SK-N-SH (cell line): ENCODE measurements at regions not wholly inside any gene's neighbourhood (a gene's known extent, or its start where the extent isn't known, plus 50 kb on each side); places are given as distances from the start of the nearest gene placed in this dataset.

Experiments
- CHD2 ChIP-seq: fragments of 150-350 bp; IDR thresholded peaks from 2 replicates; pipeline ENCODE4 v1.6.1; 2018; ENCODE audit warnings: low read length; ENCODE audit not compliant: partially characterized antibody
- EP300 ChIP-seq, 2 experiments: IDR thresholded peaks; 2 replicates each; pipeline versions ENCODE4 v1.4.0 to v1.6.1; 2012; ENCODE audit warnings: borderline replicate concordance in 1 of 2, low read depth in 1 of 2, low read length in 1 of 2
- EZH2phosphoT487 ChIP-seq: fragments of 200-600 bp; sonication (generic); IDR thresholded peaks from 2 replicates; pipeline ENCODE4 v1.6.1; 2017; ENCODE audit warnings: low read depth, mixed run types, mild to moderate bottlenecking, antibody characterized with exemption, moderate library complexity, borderline replicate concordance
- GABPA ChIP-seq: IDR thresholded peaks from 2 replicates; pipeline ENCODE4 v1.4.0; 2012; ENCODE audit warnings: low read depth, mild to moderate bottlenecking
- NRF1 ChIP-seq: IDR thresholded peaks from 2 replicates; pipeline ENCODE4 v1.6.1; 2012; ENCODE audit warnings: low read depth, mild to moderate bottlenecking, low read length
- POLR2AphosphoS5 ChIP-seq: IDR thresholded peaks from 2 replicates; pipeline ENCODE4 v1.6.1; 2012; ENCODE audit warnings: low read depth, low read length
- RFX5 ChIP-seq: IDR thresholded peaks from 2 replicates; pipeline ENCODE4 v1.6.1; 2012; ENCODE audit warnings: mild to moderate bottlenecking, improper control_type of control experiment, low read length
- YY1 ChIP-seq: IDR thresholded peaks from 2 replicates; pipeline ENCODE4 v1.4.0; 2012; ENCODE audit warnings: low read depth, mild to moderate bottlenecking
- TF ChIP-seq, protein P1 (sequence below): fragments of 200-600 bp; sonication (generic); IDR thresholded peaks from 2 replicates; pipeline ENCODE4 v1.6.1; 2017; ENCODE audit warnings: antibody characterized with exemption, mild to moderate bottlenecking, moderate library complexity
- TF ChIP-seq, protein P2 (sequence below): IDR thresholded peaks from 2 replicates; pipeline ENCODE4 v1.4.0; 2012; ENCODE audit warnings: low read depth
- TF ChIP-seq, protein P3 (sequence below): IDR thresholded peaks from 2 replicates; pipeline ENCODE4 v1.4.0; 2012; ENCODE audit warnings: low read depth, borderline replicate concordance
- TF ChIP-seq, protein P4 (sequence below): IDR thresholded peaks from 2 replicates; pipeline ENCODE4; 2012

DNA sequence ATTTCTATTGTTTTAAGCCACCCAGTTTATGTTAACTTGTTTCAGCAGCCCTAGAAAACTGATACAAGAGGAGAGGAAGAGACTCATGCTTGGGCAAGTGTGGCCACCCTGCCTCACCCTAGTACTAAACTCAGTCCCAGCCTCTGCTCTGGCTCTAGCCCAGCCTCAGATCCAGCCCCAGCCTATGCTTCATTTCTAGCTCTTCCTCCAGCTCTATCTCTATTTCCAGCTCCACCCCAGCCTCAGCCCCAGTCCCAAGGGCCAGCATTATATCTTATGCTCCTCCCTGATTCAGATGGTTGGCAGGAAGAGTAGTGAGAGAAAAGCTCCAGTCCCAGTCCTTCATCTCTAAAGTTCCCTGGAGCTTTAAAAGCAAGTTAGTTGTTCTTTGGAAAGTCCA is 535.5 kb downstream of the PTPRC start:
- TF ChIP-seq POLR2AphosphoS5 (no peak), GABPA (no peak), EZH2phosphoT487 (no peak), EP300 (IDR thresholded peaks at IDR 0.05; ENCODE audit: borderline replicate concordance in 1 of 2, low read depth in 1 of 2, low read length in 1 of 2) (no peak), RFX5 (no peak), YY1 (no peak), NRF1 (no peak), CHD2 (no peak)
- TF ChIP-seq, protein P1, sequence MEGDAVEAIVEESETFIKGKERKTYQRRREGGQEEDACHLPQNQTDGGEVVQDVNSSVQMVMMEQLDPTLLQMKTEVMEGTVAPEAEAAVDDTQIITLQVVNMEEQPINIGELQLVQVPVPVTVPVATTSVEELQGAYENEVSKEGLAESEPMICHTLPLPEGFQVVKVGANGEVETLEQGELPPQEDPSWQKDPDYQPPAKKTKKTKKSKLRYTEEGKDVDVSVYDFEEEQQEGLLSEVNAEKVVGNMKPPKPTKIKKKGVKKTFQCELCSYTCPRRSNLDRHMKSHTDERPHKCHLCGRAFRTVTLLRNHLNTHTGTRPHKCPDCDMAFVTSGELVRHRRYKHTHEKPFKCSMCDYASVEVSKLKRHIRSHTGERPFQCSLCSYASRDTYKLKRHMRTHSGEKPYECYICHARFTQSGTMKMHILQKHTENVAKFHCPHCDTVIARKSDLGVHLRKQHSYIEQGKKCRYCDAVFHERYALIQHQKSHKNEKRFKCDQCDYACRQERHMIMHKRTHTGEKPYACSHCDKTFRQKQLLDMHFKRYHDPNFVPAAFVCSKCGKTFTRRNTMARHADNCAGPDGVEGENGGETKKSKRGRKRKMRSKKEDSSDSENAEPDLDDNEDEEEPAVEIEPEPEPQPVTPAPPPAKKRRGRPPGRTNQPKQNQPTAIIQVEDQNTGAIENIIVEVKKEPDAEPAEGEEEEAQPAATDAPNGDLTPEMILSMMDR: no peak
- TF ChIP-seq, protein P2, sequence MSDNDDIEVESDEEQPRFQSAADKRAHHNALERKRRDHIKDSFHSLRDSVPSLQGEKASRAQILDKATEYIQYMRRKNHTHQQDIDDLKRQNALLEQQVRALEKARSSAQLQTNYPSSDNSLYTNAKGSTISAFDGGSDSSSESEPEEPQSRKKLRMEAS: no peak
- TF ChIP-seq, protein P3, sequence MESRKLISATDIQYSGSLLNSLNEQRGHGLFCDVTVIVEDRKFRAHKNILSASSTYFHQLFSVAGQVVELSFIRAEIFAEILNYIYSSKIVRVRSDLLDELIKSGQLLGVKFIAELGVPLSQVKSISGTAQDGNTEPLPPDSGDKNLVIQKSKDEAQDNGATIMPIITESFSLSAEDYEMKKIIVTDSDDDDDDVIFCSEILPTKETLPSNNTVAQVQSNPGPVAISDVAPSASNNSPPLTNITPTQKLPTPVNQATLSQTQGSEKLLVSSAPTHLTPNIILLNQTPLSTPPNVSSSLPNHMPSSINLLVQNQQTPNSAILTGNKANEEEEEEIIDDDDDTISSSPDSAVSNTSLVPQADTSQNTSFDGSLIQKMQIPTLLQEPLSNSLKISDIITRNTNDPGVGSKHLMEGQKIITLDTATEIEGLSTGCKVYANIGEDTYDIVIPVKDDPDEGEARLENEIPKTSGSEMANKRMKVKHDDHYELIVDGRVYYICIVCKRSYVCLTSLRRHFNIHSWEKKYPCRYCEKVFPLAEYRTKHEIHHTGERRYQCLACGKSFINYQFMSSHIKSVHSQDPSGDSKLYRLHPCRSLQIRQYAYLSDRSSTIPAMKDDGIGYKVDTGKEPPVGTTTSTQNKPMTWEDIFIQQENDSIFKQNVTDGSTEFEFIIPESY: no peak
- TF ChIP-seq, protein P4, sequence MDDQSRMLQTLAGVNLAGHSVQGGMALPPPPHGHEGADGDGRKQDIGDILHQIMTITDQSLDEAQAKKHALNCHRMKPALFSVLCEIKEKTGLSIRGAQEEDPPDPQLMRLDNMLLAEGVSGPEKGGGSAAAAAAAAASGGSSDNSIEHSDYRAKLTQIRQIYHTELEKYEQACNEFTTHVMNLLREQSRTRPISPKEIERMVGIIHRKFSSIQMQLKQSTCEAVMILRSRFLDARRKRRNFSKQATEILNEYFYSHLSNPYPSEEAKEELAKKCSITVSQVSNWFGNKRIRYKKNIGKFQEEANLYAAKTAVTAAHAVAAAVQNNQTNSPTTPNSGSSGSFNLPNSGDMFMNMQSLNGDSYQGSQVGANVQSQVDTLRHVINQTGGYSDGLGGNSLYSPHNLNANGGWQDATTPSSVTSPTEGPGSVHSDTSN: no peak
